Liver (tissue), 3 donors: ENCODE measurements at regions not wholly inside any gene's neighbourhood (a gene's known extent, or its start where the extent isn't known, plus 50 kb on each side); places are given as distances from the start of the nearest gene placed in this dataset.

Experiments used
- GABPA ChIP-seq, 2 donors: IDR thresholded peaks in 1 of 2; conservative IDR thresholded peaks in 1 of 2; 2 replicates each; pipeline ENCODE4 v1.6.1; 2016; ENCODE audit warnings: antibody characterized with exemption in 2 of 2, mild to moderate bottlenecking in 1 of 2, moderate library complexity in 1 of 2
- HNF4G ChIP-seq: IDR thresholded peaks from 2 replicates; pipeline ENCODE4 v1.6.1; 2016; ENCODE audit warnings: antibody characterized with exemption
- REST ChIP-seq: IDR thresholded peaks from 2 replicates; pipeline ENCODE4 v1.6.1; 2016; ENCODE audit warnings: antibody characterized with exemption, mild to moderate bottlenecking
- TAF1 ChIP-seq: conservative IDR thresholded peaks from 2 replicates; pipeline ENCODE4 v1.6.1; 2016; ENCODE audit warnings: antibody characterized with exemption, mild to moderate bottlenecking
- TF ChIP-seq, protein P1 (sequence below): fragments of 150-350 bp; IDR thresholded peaks from 2 replicates; pipeline ENCODE4 v1.5.1; 2017; ENCODE audit warnings: improper control_type of control experiment, low read depth, low read length; ENCODE audit not compliant: missing input control
- TF ChIP-seq, protein P2 (sequence below): IDR thresholded peaks from 2 replicates; pipeline ENCODE4 v1.6.1; 2016; ENCODE audit warnings: antibody characterized with exemption
- donor health status: healthy.
- donor health status: healthy.

DNA sequence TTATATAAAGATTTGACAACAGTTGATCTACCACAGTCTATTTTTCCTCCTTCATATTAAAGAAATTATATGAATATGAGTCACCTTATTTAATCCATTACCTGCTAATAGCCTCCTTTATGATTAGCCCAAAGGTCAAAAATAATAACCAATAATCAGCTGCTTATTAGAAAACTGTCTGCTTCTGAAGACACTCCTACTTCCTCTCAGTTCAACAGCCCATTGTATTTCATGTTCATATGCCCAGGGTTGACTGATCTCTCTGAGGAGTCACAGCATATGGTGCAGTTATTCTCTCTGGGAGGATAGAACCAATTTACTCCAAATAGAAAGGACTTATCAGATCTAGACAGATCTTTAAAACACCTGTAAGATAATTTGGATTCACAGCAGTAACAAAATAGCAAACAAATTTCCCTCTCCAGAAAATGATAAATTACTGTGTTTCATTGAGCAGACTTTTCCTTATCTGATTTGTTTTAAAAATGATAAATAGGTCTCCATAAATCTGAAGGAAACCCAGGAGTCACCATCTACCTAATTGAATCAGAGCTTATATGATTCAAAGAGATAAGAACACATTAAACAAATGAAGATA lies 180.4 kb upstream of the ITGA1 start:
- TF ChIP-seq, protein P1, sequence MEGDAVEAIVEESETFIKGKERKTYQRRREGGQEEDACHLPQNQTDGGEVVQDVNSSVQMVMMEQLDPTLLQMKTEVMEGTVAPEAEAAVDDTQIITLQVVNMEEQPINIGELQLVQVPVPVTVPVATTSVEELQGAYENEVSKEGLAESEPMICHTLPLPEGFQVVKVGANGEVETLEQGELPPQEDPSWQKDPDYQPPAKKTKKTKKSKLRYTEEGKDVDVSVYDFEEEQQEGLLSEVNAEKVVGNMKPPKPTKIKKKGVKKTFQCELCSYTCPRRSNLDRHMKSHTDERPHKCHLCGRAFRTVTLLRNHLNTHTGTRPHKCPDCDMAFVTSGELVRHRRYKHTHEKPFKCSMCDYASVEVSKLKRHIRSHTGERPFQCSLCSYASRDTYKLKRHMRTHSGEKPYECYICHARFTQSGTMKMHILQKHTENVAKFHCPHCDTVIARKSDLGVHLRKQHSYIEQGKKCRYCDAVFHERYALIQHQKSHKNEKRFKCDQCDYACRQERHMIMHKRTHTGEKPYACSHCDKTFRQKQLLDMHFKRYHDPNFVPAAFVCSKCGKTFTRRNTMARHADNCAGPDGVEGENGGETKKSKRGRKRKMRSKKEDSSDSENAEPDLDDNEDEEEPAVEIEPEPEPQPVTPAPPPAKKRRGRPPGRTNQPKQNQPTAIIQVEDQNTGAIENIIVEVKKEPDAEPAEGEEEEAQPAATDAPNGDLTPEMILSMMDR = no peak
- TF ChIP-seq HNF4G (no peak), GABPA (IDR thresholded peaks at IDR 0.05 in 1 of 2, conservative IDR thresholded peaks at IDR 0.05 in 1 of 2) (no peak), TAF1 (no peak), REST (no peak)
- TF ChIP-seq, protein P2, sequence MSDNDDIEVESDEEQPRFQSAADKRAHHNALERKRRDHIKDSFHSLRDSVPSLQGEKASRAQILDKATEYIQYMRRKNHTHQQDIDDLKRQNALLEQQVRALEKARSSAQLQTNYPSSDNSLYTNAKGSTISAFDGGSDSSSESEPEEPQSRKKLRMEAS = no peak
